ENCODE measurements at regions not wholly inside any gene's neighbourhood (a gene's known extent, or its start where the extent isn't known, plus 50 kb on each side); places are given as distances from the start of the nearest gene placed in this dataset.

- Histone ChIP-seq H3K9me3 (no peaks in the 10 kb centered on the region), H3K4me1 (ENCODE audit: insufficient read depth) (no peaks in the 10 kb centered on the region), H3K27me3 (no peaks in the 10 kb centered on the region), H3K27ac (no peak overlapping the region), H3K36me3 (no peaks in the 10 kb centered on the region), H3K4me3 (no peak overlapping the region)
- TF ChIP-seq, protein P1, sequence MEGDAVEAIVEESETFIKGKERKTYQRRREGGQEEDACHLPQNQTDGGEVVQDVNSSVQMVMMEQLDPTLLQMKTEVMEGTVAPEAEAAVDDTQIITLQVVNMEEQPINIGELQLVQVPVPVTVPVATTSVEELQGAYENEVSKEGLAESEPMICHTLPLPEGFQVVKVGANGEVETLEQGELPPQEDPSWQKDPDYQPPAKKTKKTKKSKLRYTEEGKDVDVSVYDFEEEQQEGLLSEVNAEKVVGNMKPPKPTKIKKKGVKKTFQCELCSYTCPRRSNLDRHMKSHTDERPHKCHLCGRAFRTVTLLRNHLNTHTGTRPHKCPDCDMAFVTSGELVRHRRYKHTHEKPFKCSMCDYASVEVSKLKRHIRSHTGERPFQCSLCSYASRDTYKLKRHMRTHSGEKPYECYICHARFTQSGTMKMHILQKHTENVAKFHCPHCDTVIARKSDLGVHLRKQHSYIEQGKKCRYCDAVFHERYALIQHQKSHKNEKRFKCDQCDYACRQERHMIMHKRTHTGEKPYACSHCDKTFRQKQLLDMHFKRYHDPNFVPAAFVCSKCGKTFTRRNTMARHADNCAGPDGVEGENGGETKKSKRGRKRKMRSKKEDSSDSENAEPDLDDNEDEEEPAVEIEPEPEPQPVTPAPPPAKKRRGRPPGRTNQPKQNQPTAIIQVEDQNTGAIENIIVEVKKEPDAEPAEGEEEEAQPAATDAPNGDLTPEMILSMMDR (IDR thresholded peaks at IDR 0.05): no peak
- TF ChIP-seq POLR2A (IDR thresholded peaks at IDR 0.05) (no peak), EP300 (IDR thresholded peaks at IDR 0.05) (no peak)
- no peak for DNase-seq
- intact Hi-C loops (cut with DNase I): no loop called here
- WGBS, 3 donors: 82 to 87% (median 85%) methylated on average over 5 of the region's 5 CpGs
Measured at GRCh38 chr1:235925016-235925415, 58.3 kb upstream of the LYST start.

DNA sequence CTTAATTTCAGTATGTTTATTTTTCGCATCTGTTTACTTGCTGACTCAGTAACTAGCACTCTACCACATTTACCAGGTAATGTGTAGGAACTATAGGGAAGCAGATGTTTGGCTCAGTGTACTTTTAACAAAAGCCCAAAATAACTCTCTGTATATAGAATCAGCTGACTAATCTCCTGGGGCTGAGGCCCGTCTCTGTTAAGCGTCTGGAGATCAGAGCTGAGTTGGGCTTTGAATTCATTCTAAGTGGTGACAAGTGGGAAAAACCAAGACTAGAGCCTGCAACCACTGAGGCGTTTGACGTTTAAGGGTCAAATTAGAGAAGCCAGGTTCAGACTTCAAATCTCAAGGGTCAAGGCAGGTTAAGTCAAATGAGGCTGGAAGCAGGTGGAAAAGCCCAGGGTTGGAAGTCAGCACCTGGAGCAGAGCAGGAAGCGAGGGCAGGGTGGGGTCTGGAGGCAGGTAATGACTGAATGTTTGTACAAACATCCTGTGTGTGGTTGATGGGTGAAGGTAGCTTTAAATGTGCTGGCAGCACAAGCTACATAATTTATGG, 56.8 kb upstream of the LYST start:
- intact Hi-C loops (cut with DNase I): no loop called here
- Histone ChIP-seq H3K4me1 (ENCODE audit: insufficient read depth) (no peaks in the 10 kb centered on the region), H3K36me3 (no peaks in the 10 kb centered on the region), H3K9me3 (no peaks in the 10 kb centered on the region), H3K27ac (no peak overlapping the region), H3K4me3 (no peak overlapping the region), H3K27me3 (no peaks in the 10 kb centered on the region)
- TF ChIP-seq EP300 (IDR thresholded peaks at IDR 0.05) (no peak), POLR2A (IDR thresholded peaks at IDR 0.05) (no peak)
- TF ChIP-seq, protein P1 (IDR thresholded peaks at IDR 0.05): no peak
- 60 to 68% (median 65%) methylated on average over 6 of the region's 6 CpGs for WGBS, 3 donors
- DNase-seq: no peak

DNA sequence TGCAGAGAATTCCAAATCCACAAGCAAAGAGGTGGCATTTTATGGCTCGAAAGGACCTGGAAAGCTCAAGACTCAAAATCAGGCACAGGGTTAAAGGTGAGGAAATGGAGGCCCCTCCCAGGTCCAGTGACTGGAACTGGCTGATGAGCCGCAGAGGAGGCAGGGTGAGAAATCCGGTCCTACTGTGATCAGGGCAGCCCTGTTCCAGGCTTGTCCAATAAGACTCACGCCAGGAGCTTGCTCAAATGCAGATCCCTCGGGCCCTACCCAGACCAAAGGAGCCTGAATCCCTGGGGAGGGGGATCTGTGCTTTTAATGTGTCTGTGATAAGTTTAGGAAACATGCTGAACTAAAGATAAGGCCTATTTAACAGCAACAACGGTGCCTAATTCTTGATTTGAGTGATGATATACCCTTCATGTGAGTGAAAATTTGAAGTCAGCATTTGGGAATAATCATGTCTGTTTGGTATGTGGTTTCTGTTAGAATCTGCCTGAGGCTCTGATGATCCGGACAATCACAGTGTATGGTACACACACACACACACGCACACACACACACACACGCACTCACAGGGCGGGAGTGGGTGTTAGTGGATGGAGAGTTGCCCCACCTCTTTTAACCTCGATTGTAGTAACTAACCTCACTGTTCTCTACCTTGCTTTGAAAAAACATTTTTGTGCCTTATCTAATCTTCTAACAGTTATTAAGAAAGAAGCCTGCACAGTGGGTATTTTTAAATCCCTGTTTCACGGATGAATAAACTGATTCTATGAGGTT, 54.1 kb upstream of the LYST start:
- intact Hi-C loops (cut with DNase I): no loop called here
- TF ChIP-seq EP300 (IDR thresholded peaks at IDR 0.05): no peak
- no peak for TF ChIP-seq POLR2A (IDR thresholded peaks at IDR 0.05)
- TF ChIP-seq, protein P1 (IDR thresholded peaks at IDR 0.05): no peak
- WGBS, 3 donors: 70 to 71% (median 70%) methylated on average over 11 to 12 of the region's 12 CpGs
- no peak for DNase-seq
- Histone ChIP-seq H3K27ac (no peak overlapping the region), H3K4me3 (no peak overlapping the region), H3K4me1 (ENCODE audit: insufficient read depth) (peaks cover 4% of the 10 kb centered on the region), H3K9me3 (no peaks in the 10 kb centered on the region), H3K27me3 (no peaks in the 10 kb centered on the region), H3K36me3 (no peaks in the 10 kb centered on the region)

GRCh38 chr1:235919833-235920441, 53.2 kb upstream of the LYST start:
- Histone ChIP-seq H3K4me1 (ENCODE audit: insufficient read depth) (peaks cover 4% of the 10 kb centered on the region), H3K36me3 (no peaks in the 10 kb centered on the region), H3K9me3 (no peaks in the 10 kb centered on the region), H3K27me3 (no peaks in the 10 kb centered on the region), H3K4me3 (no peak overlapping the region), H3K27ac (no peak overlapping the region)
- DNase-seq: no peak
- 74 to 83% (median 76%) methylated on average over 5 of the region's 5 CpGs for WGBS, 3 donors
- TF ChIP-seq EP300 (IDR thresholded peaks at IDR 0.05) (no peak), POLR2A (IDR thresholded peaks at IDR 0.05) (no peak)
- TF ChIP-seq, protein P1 (IDR thresholded peaks at IDR 0.05): no peak
- intact Hi-C loops (cut with DNase I): no loop called here

Measured in ovary (tissue), 7 donors.